ENCODE measurements at regions not wholly inside any gene's neighbourhood (a gene's known extent, or its start where the extent isn't known, plus 50 kb on each side); places are given as distances from the start of the nearest gene placed in this dataset.
A peak's percentile ranks its signal among the peaks of the same experiment; 100 is the strongest.

DNA sequence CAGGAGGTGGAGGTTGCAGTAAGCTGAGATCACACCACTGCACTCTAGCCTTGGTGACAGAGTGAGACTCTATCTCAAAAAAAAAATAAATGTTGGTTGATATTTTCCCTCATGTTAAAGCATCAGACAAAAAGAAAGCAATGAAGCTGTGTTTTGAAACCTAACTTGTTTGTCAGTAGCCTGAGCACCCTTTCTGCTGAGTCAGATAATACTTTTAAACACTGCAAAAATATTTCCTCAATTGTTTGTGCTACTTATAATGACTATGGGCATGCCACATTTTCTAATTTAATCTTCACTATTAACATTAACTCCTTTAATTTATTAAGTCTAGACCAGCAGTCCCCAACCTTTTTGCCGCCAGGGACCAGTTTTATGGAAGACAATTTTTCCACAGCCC is 236.3 kb upstream of the AGAP1 start:
- DNase-seq (ENCODE audit: extremely low read depth in 1 of 2, low read depth in 1 of 2), result no peak

DNA sequence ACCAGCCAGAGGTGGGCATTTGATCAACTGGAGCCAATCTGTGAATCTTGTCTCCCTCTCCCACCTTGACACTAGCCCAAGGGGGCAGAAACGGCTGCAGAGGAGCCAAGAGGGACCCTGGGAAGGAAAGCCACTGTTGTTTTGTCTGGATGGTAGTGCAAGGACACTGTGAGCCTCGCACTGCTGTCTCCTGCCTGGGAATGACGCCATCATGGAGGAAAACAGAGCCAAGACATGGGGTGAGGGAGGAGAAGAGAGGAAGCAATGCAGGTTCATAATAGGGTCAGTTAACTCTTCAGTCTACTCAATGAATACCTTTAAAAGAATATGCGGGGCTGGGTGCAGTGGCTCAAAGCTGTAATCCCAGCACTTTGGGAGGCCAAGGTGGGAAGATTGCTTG is 231.1 kb upstream of the AGAP1 start:
- no peak for DNase-seq (ENCODE audit: extremely low read depth in 1 of 2, low read depth in 1 of 2)

DNA sequence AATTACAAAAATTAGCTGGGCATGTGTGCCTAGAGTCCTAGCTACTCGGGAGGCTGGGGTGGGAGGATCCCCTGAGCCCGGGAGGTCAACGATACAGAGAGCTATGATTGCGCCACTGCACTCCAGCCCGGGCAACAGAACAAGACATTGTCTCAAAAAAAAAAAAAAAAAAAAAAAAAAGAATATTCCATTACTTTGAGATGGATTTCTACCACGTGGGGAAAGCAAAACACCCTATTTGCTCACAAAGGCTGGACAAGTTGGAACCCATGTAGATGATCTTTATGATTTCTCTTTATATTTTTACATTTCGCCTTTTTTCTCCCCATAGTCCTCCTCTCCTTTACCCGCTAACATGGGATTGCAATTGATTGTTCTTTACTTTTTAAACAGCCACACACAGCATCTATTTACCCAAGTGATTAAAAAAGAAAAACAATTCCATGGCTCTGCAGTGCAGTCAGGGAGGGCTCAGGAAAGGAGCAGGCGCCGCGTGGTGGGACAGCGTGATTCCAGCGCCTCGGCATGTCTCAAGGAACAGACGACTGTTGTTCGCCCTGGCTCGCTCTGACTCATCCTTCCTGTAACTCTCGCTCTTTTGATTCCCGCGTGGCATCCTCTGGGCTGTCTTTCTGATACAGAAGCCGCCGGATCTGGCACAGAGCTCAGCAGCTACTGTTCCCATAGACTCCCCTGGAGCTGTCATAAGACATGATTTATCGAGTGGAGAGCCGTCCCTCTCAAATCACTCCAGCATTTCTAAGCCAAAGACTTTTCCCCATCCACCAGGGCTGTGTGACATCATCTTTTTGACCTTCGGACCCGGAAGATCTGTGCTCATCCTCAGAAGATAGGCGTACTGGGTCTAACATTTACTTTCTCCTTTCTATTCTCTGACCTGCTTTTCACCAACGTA is 230.4 kb upstream of the AGAP1 start:
- no peak for DNase-seq (ENCODE audit: extremely low read depth in 1 of 2, low read depth in 1 of 2)

DNA sequence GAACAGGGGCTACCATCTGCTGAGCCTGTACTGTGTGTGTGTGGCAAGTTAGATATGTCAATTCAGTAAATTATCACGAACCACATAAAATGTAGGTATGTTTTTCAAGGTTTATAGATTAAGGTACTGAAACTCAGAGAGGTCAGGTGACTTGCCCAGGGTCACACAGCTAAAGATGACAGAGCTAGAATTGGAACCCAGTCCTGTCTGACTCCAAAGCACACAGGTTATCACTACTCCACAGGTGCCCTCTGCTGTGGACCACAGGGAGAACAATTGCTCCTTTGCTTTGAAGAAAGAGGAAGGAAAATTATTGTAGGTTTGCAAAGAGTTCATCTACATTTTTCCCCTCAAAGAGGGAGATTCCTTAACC is 229.7 kb upstream of the AGAP1 start:
- no peak for DNase-seq (ENCODE audit: extremely low read depth in 1 of 2, low read depth in 1 of 2)

DNA sequence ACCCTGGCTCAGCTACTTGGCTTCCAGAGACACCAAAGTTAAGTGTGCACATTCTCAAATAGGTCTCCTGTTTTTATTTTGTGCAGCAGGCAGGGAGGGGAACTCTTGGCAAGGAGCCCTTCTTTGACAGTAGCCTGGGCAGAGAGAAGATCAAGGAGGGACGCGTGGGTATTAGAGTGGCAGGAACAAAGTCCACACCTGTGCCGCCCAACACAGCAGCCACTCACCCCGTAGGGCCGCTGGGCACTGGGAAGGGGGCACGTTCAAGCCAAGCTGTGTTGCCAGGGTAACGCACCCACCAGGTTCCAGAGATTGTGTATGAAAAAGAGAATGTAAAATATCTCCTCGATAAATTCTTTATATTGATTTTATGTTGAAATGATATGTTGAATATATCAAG is 229.3 kb upstream of the AGAP1 start:
- no peak for DNase-seq (ENCODE audit: extremely low read depth in 1 of 2, low read depth in 1 of 2)

DNA sequence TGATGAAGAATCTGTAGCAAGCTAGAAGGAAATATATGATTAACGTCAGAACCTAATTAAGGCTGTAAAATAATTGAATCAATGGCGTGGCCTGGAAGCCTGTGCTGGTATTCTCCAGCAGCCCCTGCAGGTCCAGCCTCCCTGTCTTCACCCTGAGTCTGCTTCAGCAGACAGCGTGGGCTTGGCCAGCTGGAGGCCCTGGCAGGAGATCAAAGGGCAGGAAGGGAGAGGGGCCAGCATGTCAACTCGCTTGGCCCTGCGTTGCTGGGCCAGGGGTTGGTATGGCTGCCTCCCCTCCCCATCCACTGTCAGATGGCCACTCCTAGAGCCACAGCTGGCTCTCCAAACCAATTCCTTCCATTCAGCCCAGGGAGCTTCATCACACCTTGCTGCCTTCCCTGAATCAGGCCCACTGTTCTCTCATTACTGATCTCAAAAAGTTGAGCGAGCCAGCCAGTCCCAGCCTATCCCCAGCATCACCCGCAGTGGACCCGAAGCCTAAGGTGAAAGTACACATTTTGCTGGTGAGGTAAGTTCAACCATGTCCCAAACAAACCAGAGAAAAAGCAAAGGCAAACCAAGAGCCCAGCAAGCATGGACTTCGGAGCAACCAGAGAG is 228.4 kb upstream of the AGAP1 start:
- DNase-seq (ENCODE audit: extremely low read depth in 1 of 2, low read depth in 1 of 2), result no peak

DNA sequence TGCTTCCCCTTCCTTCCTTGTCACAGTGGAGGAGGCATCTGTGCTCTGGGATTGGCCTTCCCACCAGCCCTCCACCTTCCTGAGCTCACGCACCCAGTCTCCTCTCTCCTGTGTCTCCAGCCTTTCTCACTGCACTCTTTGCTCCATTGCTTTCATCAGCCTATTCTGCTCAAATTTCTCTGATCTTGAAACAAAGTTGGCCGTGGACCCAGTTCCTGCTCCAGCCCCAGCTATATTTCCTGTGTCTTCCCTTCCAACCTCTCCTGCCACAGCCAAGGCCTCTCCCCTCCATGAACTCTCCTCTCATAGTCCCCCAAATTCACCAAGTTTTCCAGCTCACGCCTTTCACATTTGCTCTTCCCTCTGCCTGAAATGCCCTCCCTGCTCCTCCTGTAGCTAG is 226.6 kb upstream of the AGAP1 start:
- DNase-seq (ENCODE audit: extremely low read depth in 1 of 2, low read depth in 1 of 2), result no peak

DNA sequence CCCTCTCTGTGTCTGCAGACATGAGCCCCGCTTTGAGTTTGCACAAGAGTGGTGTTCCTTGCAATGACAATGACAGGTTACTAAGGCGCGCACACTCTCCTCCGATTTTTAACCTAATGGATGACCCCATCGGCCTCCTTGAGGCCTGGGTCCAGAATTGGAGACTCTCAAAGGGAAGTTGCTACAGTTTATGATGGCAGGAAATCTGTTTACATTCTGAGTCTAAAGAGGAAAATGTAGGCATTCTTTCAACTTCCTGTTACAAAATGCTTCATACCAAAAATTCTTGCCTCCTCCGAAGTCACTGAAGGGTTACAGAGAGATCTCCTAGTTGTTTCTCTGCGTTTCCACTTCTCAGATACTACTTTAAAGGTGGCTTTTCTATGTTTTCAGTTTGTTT is 225.3 kb upstream of the AGAP1 start:
- no peak for DNase-seq (ENCODE audit: extremely low read depth in 1 of 2, low read depth in 1 of 2)

DNA sequence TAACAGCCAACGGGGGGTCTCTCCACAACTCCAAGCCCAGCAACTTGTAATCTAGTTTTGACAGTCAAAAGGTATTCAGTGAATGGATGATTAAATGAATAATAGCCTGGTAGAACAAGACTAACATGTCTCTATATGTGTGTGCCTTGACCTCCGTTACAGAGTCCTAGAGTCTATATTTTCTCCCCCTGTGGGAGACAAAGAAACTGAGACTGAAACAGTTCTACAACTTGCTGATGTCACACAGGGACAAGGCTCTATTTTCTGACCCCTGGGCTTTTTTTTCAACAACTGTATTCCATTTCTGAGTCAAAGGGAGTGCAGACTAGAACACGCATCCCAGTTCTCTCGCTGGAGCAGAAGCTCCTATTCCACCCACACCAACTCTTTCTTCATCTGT is 223.6 kb upstream of the AGAP1 start:
- DNase-seq (ENCODE audit: extremely low read depth in 1 of 2, low read depth in 1 of 2), result no peak

DNA sequence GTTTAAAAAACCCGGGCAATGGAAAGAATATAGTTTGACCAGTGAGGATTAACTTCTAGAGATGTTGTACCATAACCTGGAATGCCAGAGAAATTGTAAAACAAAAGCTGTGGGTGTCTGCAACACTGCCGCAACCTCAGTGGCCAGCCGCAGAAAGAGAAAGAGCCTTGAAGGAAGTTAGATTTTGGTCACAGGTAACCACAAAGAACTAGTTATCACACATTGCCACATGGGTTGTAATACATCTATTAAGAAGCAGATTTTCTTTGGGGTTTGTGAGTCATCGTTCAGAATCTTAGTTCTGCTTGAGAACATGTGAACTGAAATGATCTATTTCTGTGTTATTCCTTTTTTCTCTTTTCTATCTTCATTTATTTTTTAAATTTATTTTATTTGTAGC is 222.9 kb upstream of the AGAP1 start:
- DNase-seq (ENCODE audit: extremely low read depth in 1 of 2, low read depth in 1 of 2), result peak; percentile 9 to 56

DNA sequence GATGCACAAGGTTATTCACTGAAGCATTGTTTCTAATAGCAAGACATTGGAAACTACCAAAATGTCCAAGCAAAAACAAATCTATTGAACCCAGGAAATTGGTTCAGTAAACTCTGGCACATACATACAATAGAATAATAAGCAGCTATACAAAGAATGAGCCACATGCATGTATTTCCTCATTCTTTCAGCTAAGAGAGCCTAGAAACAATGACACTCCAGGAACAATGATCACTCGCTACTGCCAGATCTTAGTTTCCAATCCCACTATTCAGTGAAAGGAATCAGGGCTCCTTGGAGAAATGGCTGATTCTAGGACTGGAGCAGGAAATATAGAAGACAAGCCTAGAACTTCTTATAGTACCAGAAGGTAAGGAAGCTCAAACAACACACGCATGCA is 221.9 kb upstream of the AGAP1 start:
- DNase-seq (ENCODE audit: extremely low read depth in 1 of 2, low read depth in 1 of 2), result no peak

DNA sequence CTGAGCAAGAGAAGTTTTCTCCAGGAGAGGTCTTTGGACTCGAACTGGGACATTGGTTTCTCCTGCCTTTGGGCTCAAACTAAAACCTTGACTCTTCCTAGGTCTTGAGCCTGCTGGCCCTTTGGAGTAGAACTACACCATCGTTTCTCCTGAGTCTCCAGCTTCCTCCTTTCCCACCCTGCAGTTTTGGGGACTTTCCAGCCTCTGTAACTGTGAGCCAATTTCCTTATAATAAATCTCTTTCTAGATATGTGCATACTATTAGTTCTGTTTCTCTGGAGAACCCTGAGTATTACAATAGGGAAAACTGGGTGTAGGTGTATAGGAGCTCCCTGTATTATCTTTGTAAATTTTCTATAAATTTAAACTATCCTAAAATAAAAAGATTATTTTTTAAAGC is 219.8 kb upstream of the AGAP1 start:
- DNase-seq (ENCODE audit: extremely low read depth in 1 of 2, low read depth in 1 of 2), result no peak

DNA sequence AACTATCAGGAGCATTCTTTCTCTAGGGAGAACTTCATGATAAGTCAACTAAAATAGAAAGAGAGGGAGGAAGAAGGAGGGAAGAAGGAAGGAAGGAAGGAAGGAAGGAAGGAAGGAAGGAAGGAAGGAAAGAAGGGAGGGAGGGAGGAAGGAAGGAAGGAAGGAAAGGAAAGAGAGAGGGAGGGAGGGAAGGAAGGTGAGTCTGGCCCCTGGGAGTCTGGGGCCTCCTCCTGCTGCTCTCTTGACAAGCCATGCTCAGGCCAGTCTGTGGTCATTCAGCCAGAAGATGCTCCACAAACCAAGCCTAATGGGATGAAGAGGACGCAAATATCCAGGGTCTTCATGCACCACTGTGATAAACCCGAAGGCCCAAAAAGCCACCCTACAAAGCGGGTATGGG is 216.4 kb upstream of the AGAP1 start:
- no peak for DNase-seq (ENCODE audit: extremely low read depth in 1 of 2, low read depth in 1 of 2)

DNA sequence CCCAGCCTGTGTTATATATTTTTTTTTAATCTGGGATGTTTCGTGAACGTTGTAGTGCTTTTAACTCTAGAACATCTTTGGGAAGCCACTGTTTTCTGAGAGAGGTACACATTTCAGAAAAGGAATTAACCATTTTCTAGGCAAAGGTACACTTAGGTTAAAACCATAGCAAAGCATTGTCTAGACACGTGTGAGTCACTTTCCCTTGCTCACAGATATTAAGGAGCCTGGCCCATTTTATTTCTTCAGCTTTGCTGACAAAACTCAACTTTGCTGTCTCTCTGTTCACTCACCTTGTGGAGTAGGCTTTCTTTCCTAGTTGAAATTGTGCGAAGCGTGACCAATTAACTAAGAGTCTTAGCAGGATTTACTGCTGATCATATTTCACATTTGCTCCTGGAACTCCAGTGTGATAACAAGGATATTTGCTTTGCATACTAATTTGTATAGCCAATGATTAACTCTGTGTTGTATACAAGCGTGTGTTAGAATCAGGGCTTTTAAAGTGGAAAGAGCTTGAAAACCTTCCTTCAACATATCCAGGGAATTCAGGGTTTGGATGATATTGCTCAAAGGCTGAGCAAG is 215.0 kb upstream of the AGAP1 start:
- DNase-seq (ENCODE audit: extremely low read depth in 1 of 2, low read depth in 1 of 2), result no peak

DNA sequence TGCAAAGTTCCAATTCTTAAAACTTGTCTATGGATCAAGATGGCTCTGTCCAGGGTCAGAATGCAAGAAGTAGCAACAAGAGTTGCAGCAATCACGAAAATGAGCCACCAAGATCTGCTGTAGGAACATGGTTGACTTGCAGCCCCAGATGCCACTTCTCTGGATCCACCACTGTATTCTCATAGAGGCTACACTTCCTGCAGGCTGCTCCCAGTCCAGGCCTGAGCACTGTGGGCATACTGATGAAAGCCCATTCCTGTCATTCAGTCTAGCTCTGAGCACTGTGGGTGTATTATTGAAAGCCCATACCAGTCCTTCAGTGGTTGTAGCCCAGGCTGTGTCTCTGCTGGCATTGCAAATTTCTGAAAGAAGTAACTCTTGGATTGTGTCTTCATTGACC is 213.9 kb upstream of the AGAP1 start:
- DNase-seq (ENCODE audit: extremely low read depth in 1 of 2, low read depth in 1 of 2), result no peak

DNA sequence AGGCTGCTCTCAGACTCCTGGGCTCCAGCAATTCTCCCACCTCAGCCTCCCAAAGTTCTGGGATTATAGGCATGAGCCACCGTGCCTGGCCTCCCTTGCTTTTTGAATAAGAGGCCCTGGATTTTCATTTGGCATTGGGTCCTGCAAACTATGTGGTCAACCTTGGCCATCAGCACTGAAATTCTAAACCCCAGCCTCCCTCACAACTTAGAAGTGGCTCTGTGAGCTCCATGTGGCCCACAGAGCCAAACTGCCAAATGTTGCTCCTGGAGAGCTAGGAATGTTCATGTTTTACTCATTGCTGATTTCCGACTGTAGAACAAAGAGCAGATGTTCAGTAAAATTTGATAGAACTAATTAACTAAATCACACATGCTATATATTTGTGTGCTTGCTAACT is 210.6 kb upstream of the AGAP1 start:
- DNase-seq (ENCODE audit: extremely low read depth in 1 of 2, low read depth in 1 of 2), result no peak

DNA sequence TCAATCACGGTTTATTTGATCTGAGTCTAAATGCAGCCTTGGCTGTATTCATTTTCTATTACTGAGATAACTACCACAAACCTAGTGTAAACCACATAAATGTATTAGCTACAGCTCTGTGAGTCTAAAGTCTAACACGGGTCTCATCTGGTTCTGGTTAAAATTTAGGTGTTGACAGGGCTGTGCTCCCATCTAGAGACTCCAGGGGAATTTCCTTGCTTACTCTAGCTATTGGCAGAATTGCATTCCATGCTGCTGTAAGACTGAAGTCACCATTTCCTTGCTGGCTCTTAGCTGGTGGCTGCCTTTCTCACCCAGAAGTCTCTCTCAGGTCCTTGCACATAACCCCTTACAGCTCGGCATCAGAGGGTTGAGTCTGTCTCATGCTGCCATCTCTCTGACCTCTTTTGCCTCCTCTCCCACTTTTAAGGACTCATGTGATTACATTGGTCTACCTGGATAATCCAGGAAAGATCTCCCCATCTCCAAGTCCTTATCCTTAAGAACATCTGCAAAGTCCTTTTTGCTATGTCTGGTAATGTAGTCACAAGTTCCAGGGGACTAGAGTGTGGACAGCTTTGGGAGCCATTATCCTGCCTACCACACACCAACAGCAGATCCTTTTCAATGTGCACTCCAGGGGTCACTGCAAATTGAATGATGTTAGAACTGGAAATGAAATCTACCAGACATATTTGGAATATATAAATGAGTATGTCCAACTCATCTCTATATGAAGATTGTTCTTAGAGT is 207.0 kb upstream of the AGAP1 start:
- no peak for DNase-seq (ENCODE audit: extremely low read depth in 1 of 2, low read depth in 1 of 2)

DNA sequence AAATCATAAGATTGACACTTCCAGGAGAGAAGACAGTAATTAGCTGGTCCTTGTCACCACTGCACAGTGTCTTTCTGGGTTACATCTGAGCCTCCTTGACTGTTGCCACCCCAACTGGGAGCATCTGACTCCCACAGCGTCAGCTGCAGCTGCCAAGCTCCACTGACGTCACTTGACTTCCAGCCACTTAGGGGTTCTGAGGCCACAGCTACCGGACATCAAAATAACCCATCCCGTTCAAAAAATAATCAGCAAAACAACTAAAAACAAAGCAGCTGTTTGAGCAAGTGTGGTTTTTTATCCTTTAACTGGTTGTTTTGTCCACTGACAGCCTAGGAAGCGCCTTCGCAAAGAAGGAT is 206.5 kb upstream of the AGAP1 start:
- DNase-seq (ENCODE audit: extremely low read depth in 1 of 2, low read depth in 1 of 2), result no peak

DNA sequence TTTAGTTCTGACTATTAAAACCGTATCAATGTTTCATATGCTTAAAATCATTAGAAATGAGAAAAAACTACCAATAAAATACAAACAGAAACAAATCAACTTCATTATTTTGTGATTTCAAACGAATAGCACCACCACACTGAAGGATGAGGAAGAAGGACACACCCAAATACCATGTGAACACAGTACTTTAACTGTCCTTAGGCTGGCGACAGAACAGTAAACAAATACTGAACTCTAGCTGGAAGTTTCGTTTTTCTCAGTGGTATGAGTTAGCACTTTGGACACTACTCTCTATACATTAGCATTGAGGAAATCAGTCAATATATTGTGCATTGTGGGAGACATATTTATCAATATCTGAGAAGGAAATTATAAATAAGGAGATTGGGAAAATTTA is 202.4 kb upstream of the AGAP1 start:
- DNase-seq (ENCODE audit: extremely low read depth in 1 of 2, low read depth in 1 of 2), result no peak

DNA sequence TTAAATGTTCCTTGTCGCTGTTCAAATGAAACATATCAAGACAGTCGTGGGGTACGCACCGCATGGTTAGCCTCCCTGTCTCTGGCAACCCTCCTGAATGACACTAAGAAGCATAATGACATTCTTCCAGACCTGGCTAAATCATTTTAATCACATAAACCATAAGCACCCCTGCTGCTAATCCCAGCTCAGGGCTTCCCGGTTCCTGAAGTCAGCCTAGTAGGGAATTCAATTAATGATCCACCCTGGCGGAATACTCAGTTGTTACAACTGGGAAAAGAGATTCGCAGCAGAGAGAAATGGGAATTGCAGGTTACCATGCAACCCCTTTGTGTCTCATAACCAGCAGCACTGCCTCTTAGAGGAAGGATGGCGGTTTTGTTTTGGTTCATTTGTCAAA is 200.8 kb upstream of the AGAP1 start:
- DNase-seq (ENCODE audit: extremely low read depth in 1 of 2, low read depth in 1 of 2), result no peak

DNA sequence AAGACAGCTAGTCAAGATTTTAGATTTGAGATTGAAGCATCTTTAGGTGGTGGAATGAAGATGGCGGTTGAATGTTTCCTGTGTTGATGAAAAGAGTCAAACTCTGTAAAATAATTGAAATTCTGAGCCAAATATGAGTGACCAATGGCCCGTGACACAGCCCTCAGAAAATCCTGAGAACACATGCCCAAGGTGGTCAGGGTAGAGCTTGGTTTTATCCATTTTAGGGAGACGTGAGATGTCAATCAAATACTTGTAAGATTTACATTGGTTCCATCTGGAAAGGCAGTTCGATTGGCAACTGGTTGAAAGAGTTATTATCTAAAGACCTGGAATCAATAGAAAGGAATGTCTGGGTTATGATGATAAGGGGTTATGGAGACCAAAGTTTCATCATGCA is 198.0 kb upstream of the AGAP1 start:
- DNase-seq (ENCODE audit: extremely low read depth in 1 of 2, low read depth in 1 of 2), result no peak
